ENCODE measurements at regions not wholly inside any gene's neighbourhood (a gene's known extent, or its start where the extent isn't known, plus 50 kb on each side); places are given as distances from the start of the nearest gene placed in this dataset.

GRCh38 chr3:184440151-184440550 is 60.3 kb downstream of the CHRD start:
- Histone ChIP-seq H3K27me3 (no peaks in the 10 kb centered on the region), H3K4me1 (no peaks in the 10 kb centered on the region), H3K36me3 (no peaks in the 10 kb centered on the region), H3K9ac (ENCODE audit: low read depth in 2 of 2, low read length in 2 of 2) (no peak overlapping the region), H3K9me3 (no peaks in the 10 kb centered on the region), H3K4me3 (no peak overlapping the region), H3K27ac (no peak overlapping the region)
- peak; percentile 44 for DNase-seq
- TF ChIP-seq CTCF (IDR thresholded peaks at IDR 0.05): no peak
- intact Hi-C loops (cut with DNase I): no loop called here

- DNase-seq: no peak
- no peaks in the 10 kb centered on the region for H3K27me3 ChIP-seq
Measured at GRCh38 chr3:184441202-184441900, 61.5 kb downstream of the CHRD start.

GRCh38 chr3:184443364-184443763 is 63.5 kb downstream of the CHRD start:
- Histone ChIP-seq H3K36me3 (no peaks in the 10 kb centered on the region), H3K27me3 (no peaks in the 10 kb centered on the region), H3K27ac (no peak overlapping the region), H3K9me3 (no peaks in the 10 kb centered on the region), H3K4me3 (no peak overlapping the region), H3K4me1 (no peaks in the 10 kb centered on the region), H3K9ac (ENCODE audit: low read depth in 2 of 2, low read length in 2 of 2) (no peak overlapping the region)
- TF ChIP-seq CTCF (IDR thresholded peaks at IDR 0.05): no peak
- intact Hi-C loops (cut with DNase I): no loop called here
- no peak for DNase-seq

More at GRCh38 chr3:184441202-184441900, 61.5 kb downstream of the CHRD start:
- Histone ChIP-seq H3K9ac (ENCODE audit: low read depth in 2 of 2, low read length in 2 of 2) (no peak overlapping the region), H3K36me3 (no peaks in the 10 kb centered on the region), H3K4me3 (no peak overlapping the region), H3K27ac (no peak overlapping the region), H3K4me1 (no peaks in the 10 kb centered on the region), H3K9me3 (no peaks in the 10 kb centered on the region)
- TF ChIP-seq CTCF (IDR thresholded peaks at IDR 0.05): no peak
- intact Hi-C loops (cut with DNase I): no loop called here

- no peak for TF ChIP-seq CTCF (IDR thresholded peaks at IDR 0.05)
- H3K9me3 ChIP-seq: no peaks in the 10 kb centered on the region
- DNase-seq: no peak
- intact Hi-C loops (cut with DNase I): no loop called here
- no peaks in the 10 kb centered on the region for H3K27me3 ChIP-seq
- H3K4me3 ChIP-seq: no peak overlapping the region
- H3K9ac ChIP-seq (ENCODE audit: low read depth in 2 of 2, low read length in 2 of 2): no peak overlapping the region
- no peaks in the 10 kb centered on the region for H3K36me3 ChIP-seq
- no peaks in the 10 kb centered on the region for H3K4me1 ChIP-seq
- no peak overlapping the region for H3K27ac ChIP-seq
Measured at GRCh38 chr3:184443831-184444230, 64.0 kb downstream of the CHRD start.

GRCh38 chr3:184448321-184449160 is 68.7 kb downstream of the CHRD start:
- Histone ChIP-seq H3K4me1 (no peaks in the 10 kb centered on the region), H3K27ac (no peak overlapping the region)
- no peak for DNase-seq

More at GRCh38 chr3:184448321-184449160, 68.7 kb downstream of the CHRD start:
- TF ChIP-seq CTCF (IDR thresholded peaks at IDR 0.05): no peak
- Histone ChIP-seq H3K9ac (ENCODE audit: low read depth in 2 of 2, low read length in 2 of 2) (no peak overlapping the region), H3K4me3 (no peak overlapping the region), H3K36me3 (no peaks in the 10 kb centered on the region), H3K27me3 (no peaks in the 10 kb centered on the region), H3K9me3 (no peaks in the 10 kb centered on the region)
- intact Hi-C loops (cut with DNase I): no loop called here
